ENCODE measurements at regions not wholly inside any gene's neighbourhood (a gene's known extent, or its start where the extent isn't known, plus 50 kb on each side); places are given as distances from the start of the nearest gene placed in this dataset.

GRCh38 chr4:124803641-124804040, 91.1 kb upstream of the ANKRD50 start:
- no peak overlapping the region for H3K4me3 ChIP-seq
- H3K36me3 ChIP-seq (replicated peaks in 1 of 2) = no peaks in the 10 kb centered on the region
- no peaks in the 10 kb centered on the region for H3K9me3 ChIP-seq (replicated peaks in 1 of 3)
- no peaks in the 10 kb centered on the region for H3K27me3 ChIP-seq
- no peak for TF ChIP-seq POLR2A (IDR thresholded peaks at IDR 0.05)
- no peak for TF ChIP-seq CTCF (IDR thresholded peaks at IDR 0.05)
- no peak overlapping the region for H3K27ac ChIP-seq
- H3K4me1 ChIP-seq (replicated peaks in 1 of 2) = no peaks in the 10 kb centered on the region
- intact Hi-C loops (cut with DNase I) = no loop called here
- DNase-seq = no peak
- WGBS, 4 donors = 66 to 88% (median 79%) methylated on average over 1 of the region's 1 CpG

GRCh38 chr4:124803026-124803425, 90.5 kb upstream of the ANKRD50 start:
- no peaks in the 10 kb centered on the region for H3K27me3 ChIP-seq
- H3K27ac ChIP-seq = no peak overlapping the region
- intact Hi-C loops (cut with DNase I) = no loop called here
- H3K36me3 ChIP-seq (replicated peaks in 1 of 2) = no peaks in the 10 kb centered on the region
- no peaks in the 10 kb centered on the region for H3K4me1 ChIP-seq (replicated peaks in 1 of 2)
- 4 to 27% (median 21%) methylated on average over 1 of the region's 1 CpG for WGBS, 4 donors
- TF ChIP-seq POLR2A (IDR thresholded peaks at IDR 0.05) (no peak), CTCF (IDR thresholded peaks at IDR 0.05) (no peak)
- no peak overlapping the region for H3K4me3 ChIP-seq
- H3K9me3 ChIP-seq (replicated peaks in 1 of 3) = no peaks in the 10 kb centered on the region
- DNase-seq = no peak

- no peaks in the 10 kb centered on the region for H3K9me3 ChIP-seq (replicated peaks in 1 of 3)
- 61 to 76% (median 66%) methylated on average over 3 of the region's 3 CpGs for WGBS, 4 donors
- TF ChIP-seq CTCF (IDR thresholded peaks at IDR 0.05) (no peak), POLR2A (IDR thresholded peaks at IDR 0.05) (no peak)
- no peak for DNase-seq
- no peaks in the 10 kb centered on the region for H3K36me3 ChIP-seq (replicated peaks in 1 of 2)
- H3K27me3 ChIP-seq = no peaks in the 10 kb centered on the region
- no peak overlapping the region for H3K4me3 ChIP-seq
- H3K27ac ChIP-seq = no peak overlapping the region
- H3K4me1 ChIP-seq (replicated peaks in 1 of 2) = no peaks in the 10 kb centered on the region
- intact Hi-C loops (cut with DNase I) = no loop called here
These were observed 84.7 kb upstream of the ANKRD50 start for GRCh38 chr4:124797223-124797622.

GRCh38 chr4:124790471-124790870, 77.9 kb upstream of the ANKRD50 start:
- Histone ChIP-seq H3K27me3 (no peaks in the 10 kb centered on the region), H3K4me1 (replicated peaks in 1 of 2) (no peaks in the 10 kb centered on the region), H3K9me3 (replicated peaks in 1 of 3) (no peaks in the 10 kb centered on the region), H3K27ac (no peak overlapping the region), H3K4me3 (no peak overlapping the region), H3K36me3 (replicated peaks in 1 of 2) (no peaks in the 10 kb centered on the region)
- no peak for DNase-seq
- no peak for TF ChIP-seq CTCF (IDR thresholded peaks at IDR 0.05)
- no peak for TF ChIP-seq POLR2A (IDR thresholded peaks at IDR 0.05)
- intact Hi-C loops (cut with DNase I) = no loop called here

Data from adrenal gland (tissue), 9 donors.